ENCODE measurements at regions not wholly inside any gene's neighbourhood (a gene's known extent, or its start where the extent isn't known, plus 50 kb on each side); places are given as distances from the start of the nearest gene placed in this dataset.

DNA sequence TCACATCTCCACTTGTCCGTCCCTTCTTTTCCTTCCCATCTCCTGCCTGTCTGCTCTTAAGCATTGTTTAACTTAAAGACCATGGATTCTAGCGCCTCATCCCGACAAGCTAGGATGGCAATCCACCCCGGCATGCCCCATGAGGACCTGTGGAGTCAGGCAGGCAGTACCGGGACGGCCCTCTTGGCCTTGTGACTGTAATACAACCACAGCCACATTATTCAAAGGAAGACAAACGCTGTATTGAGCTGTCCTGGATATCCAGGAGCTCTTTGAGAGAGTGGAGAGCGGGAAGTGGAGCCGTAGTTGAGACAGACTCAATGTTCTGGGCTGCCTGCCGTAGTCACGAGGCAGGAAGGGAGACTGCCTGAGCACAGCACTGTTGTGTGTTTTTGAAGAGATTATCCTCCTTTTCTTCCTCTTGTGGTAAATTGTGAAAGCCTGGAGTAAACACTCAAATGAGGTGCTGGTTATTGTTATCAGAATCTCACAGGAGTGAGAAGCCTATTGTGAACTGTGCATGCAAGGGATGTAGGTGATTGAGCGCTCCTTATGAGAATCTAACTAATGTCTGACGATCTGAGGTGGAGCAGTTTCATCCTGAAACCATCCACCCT is 929.8 kb upstream of the CNTNAP5 start:
- intact Hi-C loops (cut with DNase I; ENCODE audit: low total_unique reads), result no loop called here
- H3K4me1 ChIP-seq, result no peaks in the 10 kb centered on the region
- H3K36me3 ChIP-seq, result no peaks in the 10 kb centered on the region
- H3K4me3 ChIP-seq, result no peak overlapping the region
- no peaks in the 10 kb centered on the region for H3K9me3 ChIP-seq
- DNase-seq, result no peak
- H3K27ac ChIP-seq, result no peak overlapping the region
- no peak for TF ChIP-seq CTCF (IDR thresholded peaks at IDR 0.05)
- H3K27me3 ChIP-seq, result no peaks in the 10 kb centered on the region

DNA sequence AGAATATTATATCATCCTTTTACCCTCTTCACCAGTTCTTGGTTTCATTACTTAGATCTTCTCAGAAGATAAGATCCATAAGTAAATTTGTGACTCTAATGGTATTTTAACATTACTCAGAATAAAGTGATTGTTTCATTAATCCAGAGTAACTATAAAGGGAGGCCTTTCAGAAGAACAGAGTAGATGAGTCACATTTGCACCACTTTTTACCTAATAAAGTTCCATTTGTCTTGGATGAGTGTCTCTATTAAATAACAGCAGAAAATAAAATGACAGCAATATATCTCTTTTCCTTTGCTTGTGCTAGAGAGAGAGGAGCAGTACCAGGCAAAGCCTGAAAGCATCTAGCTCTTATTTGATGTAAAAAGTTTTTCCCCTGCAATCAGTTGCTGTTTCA is 926.5 kb upstream of the CNTNAP5 start:
- intact Hi-C loops (cut with DNase I; ENCODE audit: low total_unique reads), result no loop called here
- H3K9me3 ChIP-seq, result no peaks in the 10 kb centered on the region
- no peaks in the 10 kb centered on the region for H3K27me3 ChIP-seq
- H3K27ac ChIP-seq, result no peak overlapping the region
- TF ChIP-seq CTCF (IDR thresholded peaks at IDR 0.05), result no peak
- H3K4me1 ChIP-seq, result no peaks in the 10 kb centered on the region
- H3K36me3 ChIP-seq, result no peaks in the 10 kb centered on the region
- H3K4me3 ChIP-seq, result no peak overlapping the region
- DNase-seq, result no peak

- Histone ChIP-seq H3K4me1 (no peaks in the 10 kb centered on the region), H3K36me3 (no peaks in the 10 kb centered on the region), H3K27ac (no peak overlapping the region), H3K9me3 (no peaks in the 10 kb centered on the region), H3K27me3 (no peaks in the 10 kb centered on the region), H3K4me3 (no peak overlapping the region)
- no peak for DNase-seq
- intact Hi-C loops (cut with DNase I; ENCODE audit: low total_unique reads), result no loop called here
- TF ChIP-seq CTCF (IDR thresholded peaks at IDR 0.05), result no peak
Observed at GRCh38 chr2:123101434-123101833, 923.7 kb upstream of the CNTNAP5 start.

GRCh38 chr2:123103902-123104301 is 921.2 kb upstream of the CNTNAP5 start:
- no peak overlapping the region for H3K27ac ChIP-seq
- H3K36me3 ChIP-seq, result no peaks in the 10 kb centered on the region
- H3K4me1 ChIP-seq, result no peaks in the 10 kb centered on the region
- H3K27me3 ChIP-seq, result no peaks in the 10 kb centered on the region
- intact Hi-C loops (cut with DNase I; ENCODE audit: low total_unique reads), result no loop called here
- no peak overlapping the region for H3K4me3 ChIP-seq
- no peak for TF ChIP-seq CTCF (IDR thresholded peaks at IDR 0.05)
- no peaks in the 10 kb centered on the region for H3K9me3 ChIP-seq
- no peak for DNase-seq

GRCh38 chr2:123116595-123116994 is 908.5 kb upstream of the CNTNAP5 start:
- H3K36me3 ChIP-seq, result no peaks in the 10 kb centered on the region
- DNase-seq, result no peak
- no peak for TF ChIP-seq CTCF (IDR thresholded peaks at IDR 0.05)
- intact Hi-C loops (cut with DNase I; ENCODE audit: low total_unique reads), result no loop called here
- H3K9me3 ChIP-seq, result peaks cover 0 to 6% (median 0%) of the 10 kb centered on the region in 3 donors
- H3K27ac ChIP-seq, result no peak overlapping the region
- H3K4me3 ChIP-seq, result no peak overlapping the region
- H3K4me1 ChIP-seq, result no peaks in the 10 kb centered on the region
- H3K27me3 ChIP-seq, result no peaks in the 10 kb centered on the region

DNA sequence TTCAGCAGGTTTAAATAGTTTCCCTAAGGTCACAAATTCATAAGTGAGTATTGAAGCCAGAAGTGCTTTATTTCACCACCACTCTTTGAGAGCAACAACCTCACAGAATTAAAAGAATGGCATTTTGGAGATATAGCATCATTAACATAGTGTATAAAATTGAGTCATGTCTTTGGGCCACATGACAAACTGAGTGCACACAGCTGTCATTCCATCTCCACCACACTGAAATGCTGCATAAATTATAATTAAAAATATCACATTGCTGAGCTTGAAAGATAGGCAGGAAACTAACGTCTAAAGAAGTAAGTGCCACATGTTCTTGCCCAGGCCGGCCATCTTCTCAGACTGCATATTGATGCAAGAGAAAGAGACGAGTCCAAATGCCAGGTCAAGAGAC is 897.9 kb upstream of the CNTNAP5 start:
- no peak for TF ChIP-seq CTCF (IDR thresholded peaks at IDR 0.05)
- H3K4me1 ChIP-seq, result no peaks in the 10 kb centered on the region
- no peak overlapping the region for H3K27ac ChIP-seq
- no peak for DNase-seq
- no peaks in the 10 kb centered on the region for H3K9me3 ChIP-seq
- H3K36me3 ChIP-seq, result no peaks in the 10 kb centered on the region
- intact Hi-C loops (cut with DNase I; ENCODE audit: low total_unique reads), result no loop called here
- no peaks in the 10 kb centered on the region for H3K27me3 ChIP-seq
- no peak overlapping the region for H3K4me3 ChIP-seq
